Adrenal gland (tissue), 9 donors: ENCODE measurements at regions not wholly inside any gene's neighbourhood (a gene's known extent, or its start where the extent isn't known, plus 50 kb on each side); places are given as distances from the start of the nearest gene placed in this dataset.

Source experiments
- DNase-seq, 7 donors: peaks; one replicate each; pipeline ENCODE4 v3.0.0-alpha.2; 2019 to 2020
- H3K27ac ChIP-seq, 5 donors: fragments of 200-600 bp; sonication (generic) in 4 of 5; 1 replicate in 3 of 5; 2 replicates in 2 of 5; pipeline versions ENCODE4 v1.5.1 to v1.8.0; 2016 to 2020; ENCODE audit warnings: mild to moderate bottlenecking in 1 of 5
- H3K27me3 ChIP-seq: fragments of 200-600 bp; 2 replicates; pipeline ENCODE4 v1.8.0; 2021
- H3K36me3 ChIP-seq, 2 donors: fragments of 200-600 bp; replicated peaks in 1 of 2; 1 replicate in 1 of 2; 2 replicates in 1 of 2; pipeline versions ENCODE4 v1.5.1 to v1.8.0; 2018 to 2022
- H3K4me1 ChIP-seq, 2 donors: fragments of 200-600 bp; replicated peaks in 1 of 2; 1 replicate in 1 of 2; 2 replicates in 1 of 2; pipeline versions ENCODE4 v1.5.1 to v1.8.0; 2018 to 2021
- H3K4me3 ChIP-seq, 4 donors: fragments of 200-600 bp; sonication (generic) in 3 of 4; one replicate each; pipeline ENCODE4 v1.5.1; 2016 to 2018
- H3K9me3 ChIP-seq, 3 donors: fragments of 200-600 bp; sonication (generic) in 1 of 3; replicated peaks in 1 of 3; 1 replicate in 2 of 3; 2 replicates in 1 of 3; pipeline versions ENCODE4 v1.5.1 to v1.8.0; 2016 to 2021
- CTCF ChIP-seq, 6 experiments: fragments of 450-650 bp in 4 of 6; fragments of 200-600 bp in 2 of 6; sonication (generic) in 1 of 6; IDR thresholded peaks; 1 replicate in 5 of 6; 2 replicates in 1 of 6; pipeline versions ENCODE4 v1.5.1 to v1.8.0; 2016 to 2021; ENCODE audit warnings: antibody characterized with exemption in 6 of 6, mild to moderate bottlenecking in 2 of 6, moderate library complexity in 1 of 6
- POLR2A ChIP-seq, 2 donors: fragments of 450-650 bp; IDR thresholded peaks; one replicate each; pipeline ENCODE4 v1.6.1; 2017; ENCODE audit warnings: antibody characterized with exemption in 2 of 2, mild to moderate bottlenecking in 2 of 2, moderate library complexity in 1 of 2
- WGBS, 4 donors: extraction: QIAGEN DNeasy Blood & Tissue Kit in 2 of 4; methylation state at CpG; one replicate each; pipeline versions ENCODE4 v1.1.5 to v1.1.7; 2013 to 2017; 5-methylcytosine and 5-hydroxymethylcytosine counted together
- intact Hi-C, 2 donors: fragments of 100-400 bp; cut with DNase I; formaldehyde crosslinking; loops; one replicate each; pipeline versions ENCODE4 v1.14.1 to v1.15.0; 2022 to 2023
- donor health status: healthy with polysubstance abuse.
- donor health status: Bipolar disorder and iron deficiency.
- donor health status: DM: yes; HTN: yes; CAD: no.
- donor health status: DM: no; HTN: no; CAD: no.
- donor health status: DM: no; HTN: no; CAD: no.

DNA sequence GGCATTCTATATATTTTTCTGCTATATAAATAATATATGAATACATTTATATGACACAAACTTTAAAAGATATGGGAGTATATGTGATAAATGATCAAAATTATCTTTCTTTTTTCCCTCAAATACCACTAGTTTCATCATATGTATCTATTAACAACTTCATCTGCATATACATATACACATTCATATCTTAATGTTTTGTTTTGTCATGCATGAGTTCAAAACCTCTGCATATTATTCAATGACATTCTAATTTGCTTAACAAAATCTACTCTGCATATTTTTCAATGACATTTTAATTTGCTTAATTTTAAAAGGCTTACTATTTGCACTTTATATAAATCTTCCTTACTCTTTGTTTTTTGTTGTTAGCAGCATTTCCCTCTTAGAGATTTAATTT is 276.2 kb downstream of the PIK3C3 start:
- Histone ChIP-seq H3K9me3 (no peaks in the 10 kb centered on the region), H3K36me3 (no peaks in the 10 kb centered on the region), H3K27ac (no peak overlapping the region), H3K4me3 (no peak overlapping the region), H3K4me1 (no peaks in the 10 kb centered on the region), H3K27me3 (no peaks in the 10 kb centered on the region)
- DNase-seq: no peak
- intact Hi-C loops: no loop called here
- TF ChIP-seq CTCF (IDR thresholded peaks at IDR 0.05) (no peak), POLR2A (IDR thresholded peaks at IDR 0.05) (no peak)

DNA sequence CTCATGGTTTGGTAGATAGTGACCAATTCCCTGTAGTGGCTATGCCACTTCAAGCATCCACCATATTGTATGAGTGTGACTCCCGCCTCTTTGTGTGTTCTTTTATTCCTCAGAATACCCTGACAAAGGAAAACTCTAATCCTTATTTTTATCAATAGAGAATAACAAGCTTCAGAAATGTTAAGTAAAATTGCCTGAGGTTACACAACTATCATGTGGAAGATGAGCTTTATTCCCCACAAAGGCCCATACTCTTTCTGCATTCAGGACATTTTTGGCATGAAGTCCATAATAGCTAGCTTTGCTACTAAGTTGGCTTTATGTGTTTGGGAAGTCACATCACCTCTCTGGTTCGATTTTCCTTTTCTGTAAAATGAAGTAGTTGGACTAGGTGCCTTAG is 276.8 kb downstream of the PIK3C3 start:
- TF ChIP-seq POLR2A (IDR thresholded peaks at IDR 0.05) (no peak), CTCF (IDR thresholded peaks at IDR 0.05) (no peak)
- Histone ChIP-seq H3K27ac (no peak overlapping the region), H3K27me3 (no peaks in the 10 kb centered on the region), H3K9me3 (no peaks in the 10 kb centered on the region), H3K4me1 (no peaks in the 10 kb centered on the region), H3K4me3 (no peak overlapping the region), H3K36me3 (no peaks in the 10 kb centered on the region)
- no peak for DNase-seq
- intact Hi-C loops: no loop called here
- 69 to 83% (median 73%) methylated on average over 2 of the region's 2 CpGs for WGBS, 4 donors

GRCh38 chr18:42233908-42234307 is 278.9 kb downstream of the PIK3C3 start:
- Histone ChIP-seq H3K27ac (no peak overlapping the region), H3K27me3 (no peaks in the 10 kb centered on the region), H3K4me1 (no peaks in the 10 kb centered on the region), H3K36me3 (no peaks in the 10 kb centered on the region), H3K9me3 (no peaks in the 10 kb centered on the region), H3K4me3 (no peak overlapping the region)
- intact Hi-C loops: no loop called here
- no peak for DNase-seq
- TF ChIP-seq CTCF (IDR thresholded peaks at IDR 0.05) (no peak), POLR2A (IDR thresholded peaks at IDR 0.05) (no peak)

- Histone ChIP-seq H3K9me3 (no peaks in the 10 kb centered on the region), H3K27me3 (no peaks in the 10 kb centered on the region), H3K4me3 (no peak overlapping the region), H3K4me1 (no peaks in the 10 kb centered on the region), H3K27ac (no peak overlapping the region), H3K36me3 (no peaks in the 10 kb centered on the region)
- 43 to 52% (median 46%) methylated on average over 5 of the region's 5 CpGs for WGBS, 4 donors
- TF ChIP-seq POLR2A (IDR thresholded peaks at IDR 0.05) (no peak), CTCF (IDR thresholded peaks at IDR 0.05) (no peak)
- DNase-seq: no peak
- intact Hi-C loops: no loop called here
Observed at GRCh38 chr18:42242758-42243157, 287.7 kb downstream of the PIK3C3 start.
